ENCODE measurements at regions not wholly inside any gene's neighbourhood (a gene's known extent, or its start where the extent isn't known, plus 50 kb on each side); places are given as distances from the start of the nearest gene placed in this dataset.

DNA sequence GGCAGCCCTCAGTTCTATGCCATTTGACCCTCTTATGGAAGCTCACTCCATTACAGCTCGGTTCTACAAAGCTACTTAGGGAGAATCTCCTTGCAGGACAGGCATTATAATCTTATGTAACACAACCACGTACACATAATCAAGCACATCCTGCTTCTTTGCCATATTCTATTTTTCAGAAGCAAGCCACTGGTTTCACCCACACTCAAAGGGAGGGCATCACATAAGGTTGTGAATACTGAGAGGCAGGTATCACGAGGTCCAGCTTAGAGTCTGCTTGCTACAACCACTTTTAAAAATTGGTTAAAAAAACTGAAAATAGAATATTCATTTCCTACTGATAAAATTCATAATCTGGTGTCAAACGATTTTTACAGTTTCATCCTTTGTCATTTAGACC lies 589.2 kb downstream of the SLC16A7 start:
- TF ChIP-seq, protein P1, sequence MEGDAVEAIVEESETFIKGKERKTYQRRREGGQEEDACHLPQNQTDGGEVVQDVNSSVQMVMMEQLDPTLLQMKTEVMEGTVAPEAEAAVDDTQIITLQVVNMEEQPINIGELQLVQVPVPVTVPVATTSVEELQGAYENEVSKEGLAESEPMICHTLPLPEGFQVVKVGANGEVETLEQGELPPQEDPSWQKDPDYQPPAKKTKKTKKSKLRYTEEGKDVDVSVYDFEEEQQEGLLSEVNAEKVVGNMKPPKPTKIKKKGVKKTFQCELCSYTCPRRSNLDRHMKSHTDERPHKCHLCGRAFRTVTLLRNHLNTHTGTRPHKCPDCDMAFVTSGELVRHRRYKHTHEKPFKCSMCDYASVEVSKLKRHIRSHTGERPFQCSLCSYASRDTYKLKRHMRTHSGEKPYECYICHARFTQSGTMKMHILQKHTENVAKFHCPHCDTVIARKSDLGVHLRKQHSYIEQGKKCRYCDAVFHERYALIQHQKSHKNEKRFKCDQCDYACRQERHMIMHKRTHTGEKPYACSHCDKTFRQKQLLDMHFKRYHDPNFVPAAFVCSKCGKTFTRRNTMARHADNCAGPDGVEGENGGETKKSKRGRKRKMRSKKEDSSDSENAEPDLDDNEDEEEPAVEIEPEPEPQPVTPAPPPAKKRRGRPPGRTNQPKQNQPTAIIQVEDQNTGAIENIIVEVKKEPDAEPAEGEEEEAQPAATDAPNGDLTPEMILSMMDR (IDR thresholded peaks at IDR 0.05): no peak
- TF ChIP-seq EZH2 (IDR thresholded peaks at IDR 0.05): no peak
